ENCODE measurements at regions not wholly inside any gene's neighbourhood (a gene's known extent, or its start where the extent isn't known, plus 50 kb on each side); places are given as distances from the start of the nearest gene placed in this dataset.

DNA sequence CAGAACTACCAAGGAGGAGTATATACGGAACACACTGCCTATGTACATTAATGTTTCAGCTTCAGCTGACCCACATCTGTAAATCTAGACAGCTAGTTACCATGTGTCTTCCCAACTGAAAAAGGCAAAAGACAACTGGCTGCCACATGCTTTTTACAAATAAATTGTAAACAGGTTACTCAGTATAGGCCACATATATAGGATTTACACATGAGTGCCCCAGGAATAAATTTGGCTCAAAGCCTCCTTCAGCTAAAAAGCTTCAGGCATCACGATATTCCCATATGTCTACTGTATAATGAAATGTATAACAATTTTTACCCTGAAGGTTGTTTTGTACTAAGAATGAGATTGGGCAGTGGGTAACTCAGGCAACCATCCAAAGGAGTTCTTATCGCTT lies 175.9 kb upstream of the BMP4 start:
- DNase-seq = no peak

DNA sequence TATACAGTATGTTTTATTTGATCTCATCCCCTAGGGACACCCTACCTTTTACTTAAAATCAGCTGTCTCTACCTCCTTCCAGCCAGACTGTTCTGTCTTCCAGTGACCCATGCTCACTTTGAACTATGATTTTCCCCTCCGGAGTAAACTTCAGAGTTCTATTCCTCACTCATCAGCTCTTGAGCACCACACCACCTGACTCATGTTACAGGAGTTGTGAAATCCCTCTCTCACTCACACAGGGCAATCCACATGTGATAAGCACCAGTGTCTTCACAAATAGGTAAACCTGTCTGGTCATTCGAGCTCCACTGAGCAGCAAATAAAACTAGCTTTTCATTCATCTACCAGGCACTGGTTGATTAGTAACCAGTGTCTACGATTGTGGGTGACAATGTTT lies 177.3 kb upstream of the BMP4 start:
- DNase-seq = no peak

DNA sequence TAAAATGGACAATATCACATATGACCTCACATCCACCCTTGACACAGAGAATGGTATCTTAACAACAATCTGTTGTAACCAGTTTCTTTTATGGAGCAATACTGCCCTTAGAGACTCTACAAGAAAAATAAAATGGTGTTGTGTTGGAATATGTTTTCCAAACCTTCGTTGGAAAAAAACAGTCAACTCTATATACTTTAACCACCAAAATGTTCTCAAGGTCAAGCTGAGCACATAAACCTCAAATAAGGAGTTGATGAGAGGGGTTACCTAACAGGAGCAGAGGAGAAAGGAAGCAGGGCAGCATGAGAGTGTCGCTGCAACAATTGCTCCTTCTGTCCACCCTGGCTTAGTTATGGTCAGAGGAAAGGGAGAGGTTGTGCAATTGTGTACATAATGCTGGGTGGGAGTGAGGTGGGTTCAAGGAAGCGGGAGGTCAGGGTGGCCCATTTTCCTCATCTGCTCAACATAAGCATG lies 179.2 kb upstream of the BMP4 start:
- no peak for DNase-seq

DNA sequence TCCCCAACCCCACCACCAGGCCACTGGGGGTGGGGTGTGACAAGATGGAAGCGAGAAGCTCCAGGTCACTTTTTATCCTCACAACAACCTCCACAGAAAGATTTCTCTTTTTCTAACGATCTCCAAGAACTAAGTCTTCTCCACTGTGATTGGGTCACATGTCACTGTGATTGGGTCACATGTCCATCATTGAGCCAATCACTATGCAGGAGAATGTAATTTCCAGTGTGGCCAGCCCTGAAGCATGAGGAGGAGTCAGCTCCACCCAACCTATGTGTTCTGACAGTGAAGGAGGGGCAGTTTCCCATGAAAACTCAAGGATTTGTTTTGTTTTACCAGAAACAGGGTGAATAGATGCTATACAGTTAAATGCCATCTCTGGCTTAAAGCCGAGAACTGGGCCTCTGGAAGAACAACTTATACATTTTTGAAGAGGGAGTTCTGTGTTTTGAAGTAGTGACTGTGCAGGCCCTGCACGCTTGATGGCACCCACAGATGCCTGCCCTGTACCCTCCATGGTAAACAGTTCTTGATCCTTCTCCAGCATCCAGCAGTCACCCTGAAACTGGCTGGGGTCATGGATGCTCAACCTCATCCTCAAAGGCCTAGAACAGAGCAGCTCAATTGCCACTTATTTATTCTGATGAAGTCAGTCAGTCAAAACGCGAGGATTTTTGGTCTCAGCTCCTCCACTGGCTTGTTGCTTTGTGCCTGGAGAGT lies 180.4 kb upstream of the BMP4 start:
- no peak for DNase-seq

DNA sequence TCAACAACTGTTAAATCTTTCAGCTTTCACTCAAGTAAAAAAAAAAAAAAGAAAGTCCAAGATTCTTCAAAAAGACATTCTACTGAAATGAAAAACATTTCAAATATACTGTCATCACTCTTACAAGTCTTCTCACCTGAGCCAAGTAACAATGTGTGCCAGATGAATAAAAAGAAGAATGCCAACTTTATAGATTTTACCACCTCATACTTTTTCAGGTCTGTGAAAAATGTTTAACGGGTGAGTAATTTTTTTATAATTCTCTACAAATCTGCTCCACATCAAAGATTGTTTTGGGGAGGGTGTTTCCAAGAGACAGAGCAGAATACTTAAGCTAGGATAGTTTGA lies 181.0 kb upstream of the BMP4 start:
- no peak for DNase-seq

DNA sequence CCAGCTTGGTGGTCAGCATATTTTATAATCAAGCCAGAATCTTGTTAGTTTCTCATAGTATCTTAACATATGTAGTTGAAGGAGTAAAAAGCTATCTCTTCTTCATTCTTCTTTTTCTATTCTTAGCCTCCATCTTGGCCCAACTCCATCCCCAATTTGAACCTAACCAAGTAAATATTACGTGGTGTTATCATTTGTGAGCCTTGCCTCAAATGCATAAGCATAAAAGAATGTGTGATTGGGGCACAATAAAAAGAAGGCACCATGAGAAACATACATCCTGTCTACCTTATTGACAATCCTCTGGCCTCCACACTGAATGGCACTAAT lies 181.4 kb upstream of the BMP4 start:
- DNase-seq = no peak

DNA sequence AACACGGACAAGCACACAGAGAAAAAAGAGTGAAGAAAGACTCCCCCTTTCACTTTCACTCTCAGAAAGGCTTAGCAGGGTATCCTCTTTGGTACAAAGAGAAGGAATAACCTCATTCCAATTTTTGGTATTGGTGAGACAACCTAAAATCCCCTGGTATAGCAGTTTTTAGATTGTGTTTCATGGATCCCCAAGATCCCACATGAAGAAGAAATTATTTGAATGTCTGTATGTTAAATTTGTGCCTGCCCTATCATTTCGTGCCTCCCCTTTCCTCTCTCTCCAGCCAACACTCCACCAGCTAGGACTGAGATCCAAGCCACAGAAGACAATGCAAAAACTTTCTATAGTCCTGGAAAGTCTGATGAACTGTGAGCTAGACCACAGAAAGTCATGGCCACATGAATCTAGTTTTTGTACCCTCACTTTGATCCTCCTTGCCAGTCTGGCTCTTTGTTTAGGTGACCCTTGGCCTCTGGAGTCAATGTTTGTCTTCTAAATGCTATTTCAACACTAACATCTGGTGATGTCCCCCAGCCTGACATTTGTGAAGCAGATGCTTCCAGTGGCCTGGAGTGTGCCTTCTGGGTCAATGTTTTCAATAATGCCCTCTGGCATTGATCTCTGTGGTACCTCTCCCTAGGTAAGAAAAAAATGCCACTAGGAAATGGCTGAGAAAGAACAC lies 181.9 kb upstream of the BMP4 start:
- DNase-seq = no peak

DNA sequence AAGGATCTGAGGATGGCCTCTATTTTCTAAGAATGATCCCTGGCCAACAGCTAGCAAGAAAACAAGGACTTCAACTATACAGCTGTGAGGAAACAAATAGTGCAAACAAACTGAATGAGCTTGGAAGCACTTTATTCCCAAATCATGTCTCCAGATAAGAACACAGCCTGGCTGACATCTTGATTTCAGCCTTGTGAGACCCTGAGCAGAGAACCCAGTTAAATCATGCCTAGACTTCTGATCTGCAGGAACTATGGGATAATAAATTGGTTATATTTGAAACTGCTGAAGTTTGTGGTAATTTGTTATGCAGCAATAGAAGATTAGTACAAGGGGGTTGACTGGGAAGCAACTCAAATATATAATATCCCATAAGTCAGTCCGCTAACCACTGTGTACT lies 183.9 kb upstream of the BMP4 start:
- no peak for DNase-seq

DNA sequence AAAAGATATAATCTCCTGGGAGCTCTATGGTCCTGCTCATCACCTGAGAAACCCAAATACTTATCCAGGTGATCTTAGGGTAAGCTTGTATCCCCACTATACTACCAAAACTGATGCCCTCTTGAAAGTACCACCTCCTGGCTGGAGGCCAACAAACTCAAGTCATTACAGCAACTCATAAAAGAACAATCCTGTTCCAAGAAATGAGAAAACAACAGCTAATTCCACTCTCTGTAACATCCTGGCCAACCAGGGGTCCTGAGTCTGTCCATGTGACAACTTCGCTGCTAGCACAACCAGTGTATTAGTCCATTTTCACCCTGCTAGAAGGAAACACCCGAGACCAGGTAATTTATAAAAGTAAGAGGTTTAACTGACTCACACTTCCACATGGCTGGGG lies 190.0 kb upstream of the BMP4 start:
- no peak for DNase-seq

DNA sequence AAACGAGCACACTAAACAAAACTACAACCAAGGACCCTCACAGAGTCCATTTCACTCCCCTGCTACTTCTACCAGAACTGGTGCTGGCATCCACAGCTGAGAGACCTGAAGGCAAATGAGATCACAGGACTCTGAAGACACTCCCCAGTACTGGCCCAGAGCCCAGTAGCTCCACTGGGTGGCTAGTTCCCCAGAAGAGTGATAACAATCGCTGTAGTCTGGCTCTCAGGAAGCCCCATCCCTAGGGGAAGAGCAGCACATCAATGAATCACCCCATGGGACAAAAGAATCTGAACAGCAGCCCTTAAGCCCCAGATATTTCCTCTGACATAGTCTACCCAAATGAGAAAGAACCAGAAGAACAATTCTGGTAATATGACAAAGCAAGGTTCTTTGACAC lies 190.7 kb upstream of the BMP4 start:
- no peak for DNase-seq

DNA sequence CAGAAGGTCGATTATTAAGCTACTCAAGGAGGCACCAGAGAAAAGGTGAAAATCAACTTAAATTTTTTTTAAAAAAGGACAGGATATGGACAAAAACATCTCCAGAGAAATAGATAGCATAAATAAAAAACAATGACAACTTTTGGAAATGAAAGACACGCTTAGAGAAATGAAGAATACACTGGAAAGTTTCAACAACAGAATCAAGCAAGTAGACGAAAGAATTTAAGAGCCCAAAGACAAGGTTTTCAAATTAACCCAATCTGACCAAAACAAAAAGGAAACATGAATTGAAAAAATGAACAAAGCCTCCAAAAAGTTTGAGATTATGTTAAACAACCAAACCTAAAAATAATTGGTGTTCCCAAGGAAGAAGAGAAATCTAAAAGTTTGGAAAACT lies 191.1 kb upstream of the BMP4 start:
- no peak for DNase-seq

DNA sequence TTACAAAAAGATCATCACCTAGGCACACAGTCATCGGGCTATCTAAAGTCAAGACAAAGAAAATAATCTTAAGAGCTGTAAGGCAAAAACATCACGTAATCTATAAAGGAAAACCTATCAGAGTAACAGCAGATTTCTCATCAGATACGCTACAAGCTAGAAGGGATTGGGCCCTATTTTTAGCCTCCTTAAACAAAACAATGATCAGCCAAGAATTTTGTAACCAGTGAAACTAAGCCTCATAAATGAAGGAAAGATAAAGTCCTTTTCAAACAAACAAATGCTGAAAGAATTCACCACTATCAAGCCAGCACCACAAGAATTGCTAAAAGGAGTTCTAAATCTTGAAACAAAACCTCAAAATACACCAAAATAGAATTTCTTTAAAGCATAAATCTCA lies 191.6 kb upstream of the BMP4 start:
- DNase-seq = no peak

DNA sequence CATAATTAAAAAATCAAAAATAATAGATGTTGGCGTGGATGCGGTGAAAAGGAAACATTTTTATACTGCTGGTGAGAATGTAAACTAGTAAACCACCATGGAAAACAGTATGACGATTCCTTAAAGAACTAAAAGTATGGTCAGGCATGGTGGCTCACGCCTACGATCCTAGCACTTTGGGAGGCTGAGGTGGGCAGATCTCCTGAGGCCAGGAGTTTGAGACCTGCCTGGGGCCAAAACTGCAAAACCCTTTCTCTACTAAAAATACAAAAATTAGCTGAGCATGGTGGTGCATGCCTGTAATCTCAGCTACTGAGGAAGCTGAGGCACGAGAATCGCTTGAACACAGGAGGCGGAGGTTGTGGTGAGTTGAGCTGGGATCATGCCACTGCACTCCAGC lies 195.7 kb upstream of the BMP4 start:
- DNase-seq = no peak

DNA sequence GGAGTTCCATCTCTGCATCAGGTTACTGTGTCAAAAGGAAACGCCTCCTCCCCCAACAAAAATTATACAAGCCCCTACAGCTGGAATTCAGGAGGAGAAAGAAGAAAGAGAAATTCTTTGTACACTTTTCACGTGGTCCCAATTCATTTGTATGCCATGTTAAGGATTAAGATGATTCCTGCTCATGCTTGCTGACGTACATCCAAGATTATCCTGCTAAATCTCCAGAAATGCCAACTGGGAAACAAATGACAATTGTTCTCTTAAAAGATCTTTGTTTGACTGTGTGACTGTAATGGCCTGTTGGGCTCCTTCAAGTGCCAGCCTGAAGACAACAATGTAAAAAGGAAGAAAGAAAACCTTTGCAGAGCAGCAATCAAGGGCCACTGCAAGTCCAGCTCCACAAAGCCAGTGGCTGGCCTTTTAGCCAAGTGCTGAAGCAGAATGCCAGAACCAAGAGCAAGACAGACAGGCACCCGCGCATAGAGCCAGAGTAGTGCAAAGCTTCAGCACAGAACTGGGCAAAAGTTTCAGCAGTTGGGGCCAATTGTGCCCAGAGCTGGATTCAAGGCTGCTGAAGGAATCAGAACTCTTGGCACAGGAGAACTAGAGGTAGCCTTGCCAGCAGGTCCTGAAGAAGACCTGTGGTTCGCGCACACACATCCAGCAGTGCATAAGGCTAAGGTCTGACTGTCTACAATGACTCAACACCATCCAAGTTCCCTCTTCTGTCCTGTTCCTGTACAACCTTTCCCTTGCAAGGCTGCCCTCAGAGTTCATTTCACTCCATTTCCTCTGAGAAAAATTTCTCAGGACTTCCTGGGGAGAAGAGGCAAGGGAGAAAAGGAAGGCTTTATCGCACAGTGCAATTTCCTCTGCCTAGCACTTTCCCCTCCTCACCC lies 209.7 kb upstream of the BMP4 start:
- DNase-seq = no peak

DNA sequence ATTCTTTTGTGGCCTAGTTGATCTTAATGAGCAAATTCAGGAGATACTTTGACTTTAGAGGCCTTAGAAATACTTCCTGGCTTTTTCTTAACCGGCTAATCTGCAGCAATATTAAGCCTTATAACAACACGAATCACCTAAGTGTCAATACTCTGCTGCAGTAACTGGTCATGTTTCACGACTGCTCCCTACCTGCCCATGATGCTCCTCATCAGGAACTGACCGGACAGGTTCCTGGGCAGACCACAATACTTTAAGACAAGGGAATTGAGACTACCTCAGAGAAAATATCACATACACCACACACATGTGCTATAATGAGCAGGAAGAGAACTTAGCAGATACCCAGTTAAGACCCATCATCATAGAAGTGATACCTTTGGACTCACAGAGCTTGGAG lies 211.9 kb upstream of the BMP4 start:
- DNase-seq = no peak

DNA sequence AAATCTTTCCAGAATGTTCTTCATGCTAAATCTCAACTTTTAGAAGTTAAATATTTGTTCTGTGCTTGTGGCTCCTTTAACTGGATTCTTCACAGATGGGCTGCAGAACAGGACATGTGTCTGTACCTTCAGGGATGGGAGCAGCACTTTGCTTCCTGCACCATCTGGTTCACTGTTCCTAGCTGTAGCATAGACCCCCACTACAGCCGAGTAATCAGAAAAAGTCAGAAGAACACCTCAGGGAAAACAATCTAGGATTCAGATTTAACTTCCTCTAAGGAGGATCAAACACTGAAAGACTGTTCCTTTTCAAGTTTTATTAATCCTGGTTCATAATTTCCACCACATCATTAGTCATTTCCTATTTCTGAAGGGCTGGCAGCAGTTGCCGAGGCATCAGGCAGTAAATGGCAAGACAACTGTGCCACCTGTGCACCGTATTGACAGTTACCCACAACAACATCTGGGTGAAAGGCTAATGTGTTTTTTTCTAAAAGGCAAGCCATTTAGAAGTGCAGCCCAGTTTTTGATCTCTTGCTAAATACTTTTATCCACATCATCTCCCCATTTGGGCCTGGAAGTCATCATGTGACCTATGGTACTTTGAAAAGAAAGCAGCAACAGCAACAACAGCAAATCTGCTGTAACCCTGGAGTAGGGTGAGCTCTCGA lies 212.8 kb upstream of the BMP4 start:
- no peak for DNase-seq

DNA sequence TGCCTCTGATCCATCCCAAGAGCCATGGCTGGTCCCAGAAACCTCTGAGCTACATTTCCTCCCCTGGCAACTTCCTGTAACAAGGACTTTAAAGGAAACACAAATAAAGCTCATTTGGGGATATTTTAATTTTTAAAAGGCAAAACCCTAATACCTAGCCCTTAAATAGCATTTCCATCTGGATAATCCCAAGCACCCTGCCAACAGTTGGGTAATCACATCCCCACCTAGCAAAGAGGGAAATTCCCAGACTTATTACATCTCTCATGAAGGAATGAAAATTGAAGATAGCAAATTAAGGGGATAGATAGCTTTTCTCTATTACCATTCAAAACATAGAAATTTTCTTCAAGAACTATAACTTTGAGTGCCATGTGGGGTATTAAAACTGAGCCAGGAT lies 213.7 kb upstream of the BMP4 start:
- no peak for DNase-seq

DNA sequence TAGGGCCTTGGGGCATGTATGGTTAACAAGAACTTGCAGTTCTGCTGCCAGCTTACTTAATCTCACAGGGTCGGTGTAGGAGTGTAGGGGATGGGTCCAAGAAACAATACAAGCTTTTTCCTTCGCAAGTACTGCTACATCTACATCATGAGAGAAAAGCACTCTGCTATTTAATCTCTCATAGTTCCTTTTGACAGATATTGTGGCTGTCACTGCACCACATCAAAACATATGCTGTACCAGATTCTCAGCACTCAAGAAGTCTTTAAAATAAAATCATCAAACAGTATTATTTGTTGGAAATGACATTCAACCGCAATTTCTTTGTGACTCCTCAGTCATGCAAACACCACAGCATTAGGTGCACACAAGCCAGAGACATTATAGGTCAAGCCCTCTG lies 215.5 kb upstream of the BMP4 start:
- no peak for DNase-seq

DNA sequence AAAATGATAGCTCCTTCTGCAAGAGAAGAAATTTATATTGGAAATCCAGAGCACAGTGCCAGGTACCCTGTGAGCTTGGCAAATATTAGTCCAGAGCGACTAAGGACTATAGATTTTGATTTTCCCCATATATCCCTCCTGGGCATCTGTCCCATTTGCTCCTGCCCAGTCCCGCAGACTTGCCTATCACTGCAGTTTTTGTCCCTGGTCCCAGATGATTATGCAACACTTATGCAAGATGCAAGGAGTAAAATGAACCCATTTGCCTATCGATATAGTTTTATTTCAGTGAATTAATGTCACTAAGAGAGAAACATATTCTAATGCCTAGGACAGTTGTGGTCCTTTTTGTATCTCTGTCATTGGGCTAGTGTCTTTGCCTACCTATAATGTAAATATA lies 215.9 kb upstream of the BMP4 start:
- DNase-seq = no peak

DNA sequence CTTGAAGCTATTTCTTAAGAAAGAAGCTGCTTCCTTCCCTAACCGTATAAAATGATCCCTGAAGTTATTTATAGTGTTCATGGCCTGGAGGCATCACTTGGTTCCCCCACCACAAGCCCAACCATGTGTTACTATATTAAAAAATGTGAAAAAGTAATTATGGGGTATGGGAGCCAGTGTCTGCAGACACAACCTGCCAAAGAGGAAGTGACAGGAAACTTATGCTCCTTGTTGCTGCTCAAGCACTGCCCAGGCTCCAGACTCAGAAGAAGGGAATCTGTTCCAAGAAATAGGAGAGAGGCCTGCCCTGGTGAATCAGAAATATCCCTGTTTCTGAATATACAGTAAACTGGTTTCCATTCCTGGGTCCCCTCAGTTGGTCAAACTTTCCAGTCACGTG lies 217.2 kb upstream of the BMP4 start:
- DNase-seq = no peak

DNA sequence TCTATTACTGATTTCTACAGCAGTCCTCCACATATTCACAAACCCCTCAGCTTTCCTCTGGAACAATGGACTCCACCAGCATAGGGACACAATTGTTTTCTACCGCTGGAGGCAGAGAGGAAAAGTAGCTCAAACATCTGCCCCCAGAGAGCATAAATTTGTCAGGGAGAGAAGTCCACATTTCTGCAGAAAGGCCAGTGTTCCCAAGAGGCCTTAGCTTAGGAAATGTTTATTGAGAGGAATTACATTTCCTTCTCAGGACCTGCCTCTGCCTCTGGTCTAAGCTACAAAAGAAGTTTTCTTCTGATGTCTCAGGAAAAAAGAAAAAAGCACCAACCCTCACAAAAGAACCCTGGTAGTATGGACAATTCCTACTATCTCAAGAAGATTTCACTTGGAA lies 217.8 kb upstream of the BMP4 start:
- DNase-seq = no peak

DNA sequence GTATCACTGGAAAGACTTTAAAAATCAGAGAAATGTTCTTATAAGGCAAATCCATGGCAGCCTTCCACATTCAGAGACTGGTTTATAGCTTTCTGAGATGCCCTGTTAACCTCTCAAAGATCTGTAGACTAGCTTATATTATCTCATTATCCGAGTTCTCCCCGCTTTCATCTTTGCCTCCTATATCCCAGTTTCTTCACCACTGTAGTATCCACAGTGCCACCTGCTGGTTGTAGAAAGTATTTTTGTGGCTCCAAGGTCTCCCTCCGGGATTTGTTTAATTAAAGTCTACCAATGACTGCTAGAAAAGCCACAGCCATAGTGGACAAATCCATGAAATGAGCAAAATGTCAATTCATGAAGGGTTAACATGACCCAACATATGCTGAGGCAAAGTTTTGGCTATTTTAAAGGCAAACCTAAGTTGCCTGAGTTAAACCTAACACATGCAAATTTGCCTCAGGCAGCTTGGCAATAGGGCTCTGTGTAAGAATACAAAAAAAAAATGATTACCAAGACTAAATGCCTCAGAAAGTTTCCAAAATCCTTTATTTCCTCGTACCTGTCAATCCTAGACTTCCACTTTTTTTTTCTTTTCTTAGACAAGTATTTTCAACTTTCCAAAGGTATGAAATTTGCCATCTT lies 218.8 kb upstream of the BMP4 start:
- DNase-seq = peak; percentile 43

DNA sequence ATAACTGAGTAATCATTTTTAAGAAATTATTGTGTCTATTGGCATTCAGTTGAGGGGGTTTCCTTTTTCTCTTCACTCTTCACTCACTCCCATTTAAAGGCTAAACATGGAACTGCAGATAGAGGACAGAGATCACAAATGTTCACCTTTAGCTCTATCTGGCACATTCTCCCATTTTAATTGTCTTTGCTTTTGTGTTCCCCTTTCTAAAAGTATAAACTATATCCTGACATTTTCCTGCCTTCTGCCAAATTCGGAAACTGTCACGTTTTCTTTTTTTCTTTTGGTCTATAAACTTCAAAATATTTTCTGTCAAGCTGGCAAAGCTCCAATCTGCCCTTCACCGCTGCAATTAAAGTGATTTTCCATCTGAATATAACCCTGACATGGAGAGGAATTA lies 219.8 kb upstream of the CDKN3 start:
- no peak for DNase-seq
